Parathyroid adenoma (tissue), 2 donors: ENCODE measurements at regions not wholly inside any gene's neighbourhood (a gene's known extent, or its start where the extent isn't known, plus 50 kb on each side); places are given as distances from the start of the nearest gene placed in this dataset.

ENCODE experiments used
- H2AFZ ChIP-seq: fragments of 300-600 bp; sonication (generic); one replicate; pipeline ENCODE4 v1.7.0; 2017; ENCODE audit warnings: antibody characterized with exemption, mild to moderate bottlenecking
- H3K27ac ChIP-seq: fragments of 300-600 bp; sonication (generic); one replicate; pipeline ENCODE4 v1.7.0; 2017
- H3K27me3 ChIP-seq: fragments of 300-600 bp; sonication (generic); one replicate; pipeline ENCODE4 v1.7.0; 2017; ENCODE audit warnings: low read length; ENCODE audit not compliant: control insufficient read depth, insufficient read depth
- H3K36me3 ChIP-seq: fragments of 300-600 bp; sonication (generic); one replicate; pipeline ENCODE4 v1.7.0; 2017; ENCODE audit warnings: low read length; ENCODE audit not compliant: control insufficient read depth, insufficient read depth
- H3K4me1 ChIP-seq: fragments of 300-600 bp; sonication (generic); one replicate; pipeline ENCODE4 v1.7.0; 2017; ENCODE audit warnings: control low read depth
- H3K4me2 ChIP-seq: fragments of 300-600 bp; sonication (generic); one replicate; pipeline ENCODE4 v1.7.0; 2017; ENCODE audit warnings: low read length
- H3K4me3 ChIP-seq: fragments of 300-600 bp; sonication (generic); one replicate; pipeline ENCODE4 v1.7.0; 2017; ENCODE audit warnings: low read depth, low read length
- H3K79me2 ChIP-seq: fragments of 300-600 bp; sonication (generic); one replicate; pipeline ENCODE4 v1.7.0; 2017; ENCODE audit warnings: control low read depth
- H3K9ac ChIP-seq: fragments of 300-600 bp; sonication (generic); one replicate; pipeline ENCODE4 v1.7.0; 2017; ENCODE audit warnings: mild to moderate bottlenecking
- H3K9me3 ChIP-seq: fragments of 300-600 bp; sonication (generic); one replicate; pipeline ENCODE4 v1.7.0; 2017; ENCODE audit warnings: low read length; ENCODE audit not compliant: control insufficient read depth
- TF ChIP-seq, protein P1 (sequence below): fragments of 300-600 bp; sonication (generic); IDR thresholded peaks from one replicate; pipeline ENCODE4 v1.7.0; 2017; ENCODE audit warnings: antibody characterized with exemption, mild to moderate bottlenecking
- donor health status: primary hyperparathyroidism.

DNA sequence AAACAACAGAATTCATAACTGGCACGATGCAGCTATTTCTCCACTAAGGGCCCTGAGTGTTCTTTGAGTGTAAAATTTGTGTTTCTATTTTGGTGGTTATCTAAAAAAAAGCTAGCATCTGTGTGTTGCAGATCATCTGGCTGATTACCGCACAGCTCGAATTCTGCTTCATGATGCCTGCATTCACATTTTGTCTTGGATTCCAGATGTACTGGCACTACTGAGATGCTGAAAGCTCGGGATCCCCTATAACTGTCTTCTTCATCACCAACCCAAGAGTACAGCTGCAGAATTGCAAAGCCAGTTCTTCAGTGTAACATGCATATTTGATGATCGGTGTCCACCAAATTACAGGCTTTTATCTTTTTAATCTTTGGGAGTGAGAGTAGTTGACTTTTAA lies 51.6 kb upstream of the ZNF532 start:
- H2AFZ ChIP-seq: no peak overlapping the region
- no peak overlapping the region for H3K4me2 ChIP-seq
- no peaks in the 10 kb centered on the region for H3K79me2 ChIP-seq
- H3K36me3 ChIP-seq: no peaks in the 10 kb centered on the region
- H3K4me1 ChIP-seq: no peaks in the 10 kb centered on the region
- no peak overlapping the region for H3K4me3 ChIP-seq
- no peak overlapping the region for H3K27ac ChIP-seq
- no peaks in the 10 kb centered on the region for H3K9me3 ChIP-seq
- no peak overlapping the region for H3K9ac ChIP-seq
- H3K27me3 ChIP-seq: no peaks in the 10 kb centered on the region
- TF ChIP-seq, protein P1, sequence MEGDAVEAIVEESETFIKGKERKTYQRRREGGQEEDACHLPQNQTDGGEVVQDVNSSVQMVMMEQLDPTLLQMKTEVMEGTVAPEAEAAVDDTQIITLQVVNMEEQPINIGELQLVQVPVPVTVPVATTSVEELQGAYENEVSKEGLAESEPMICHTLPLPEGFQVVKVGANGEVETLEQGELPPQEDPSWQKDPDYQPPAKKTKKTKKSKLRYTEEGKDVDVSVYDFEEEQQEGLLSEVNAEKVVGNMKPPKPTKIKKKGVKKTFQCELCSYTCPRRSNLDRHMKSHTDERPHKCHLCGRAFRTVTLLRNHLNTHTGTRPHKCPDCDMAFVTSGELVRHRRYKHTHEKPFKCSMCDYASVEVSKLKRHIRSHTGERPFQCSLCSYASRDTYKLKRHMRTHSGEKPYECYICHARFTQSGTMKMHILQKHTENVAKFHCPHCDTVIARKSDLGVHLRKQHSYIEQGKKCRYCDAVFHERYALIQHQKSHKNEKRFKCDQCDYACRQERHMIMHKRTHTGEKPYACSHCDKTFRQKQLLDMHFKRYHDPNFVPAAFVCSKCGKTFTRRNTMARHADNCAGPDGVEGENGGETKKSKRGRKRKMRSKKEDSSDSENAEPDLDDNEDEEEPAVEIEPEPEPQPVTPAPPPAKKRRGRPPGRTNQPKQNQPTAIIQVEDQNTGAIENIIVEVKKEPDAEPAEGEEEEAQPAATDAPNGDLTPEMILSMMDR: no peak

GRCh38 chr18:58813561-58814225 lies 51.0 kb upstream of the ZNF532 start:
- Histone ChIP-seq H3K4me3 (no peak overlapping the region), H3K27me3 (no peaks in the 10 kb centered on the region), H3K27ac (no peak overlapping the region)

DNA sequence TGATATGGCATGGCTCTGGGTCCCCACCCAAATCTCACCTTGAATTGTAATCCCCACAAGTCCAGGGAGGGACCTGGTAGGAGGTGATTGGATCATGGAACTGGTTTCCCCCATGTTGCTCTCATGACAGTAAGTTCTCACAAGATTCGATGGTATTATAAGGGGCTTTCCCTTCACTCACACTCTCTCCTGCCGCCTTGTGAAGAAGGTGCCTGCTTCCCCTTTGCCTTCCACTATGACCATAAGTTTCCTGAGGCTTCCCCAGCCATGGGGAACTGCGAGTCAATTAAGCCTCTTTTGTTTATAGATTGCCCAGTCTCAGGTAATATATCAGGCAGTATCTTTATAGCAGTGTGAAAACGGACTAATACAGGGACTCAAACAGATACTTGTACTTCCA lies 50.4 kb upstream of the ZNF532 start:
- H3K4me3 ChIP-seq: no peak overlapping the region
- no peak overlapping the region for H2AFZ ChIP-seq
- H3K79me2 ChIP-seq: no peaks in the 10 kb centered on the region
- TF ChIP-seq, protein P1: no peak
- no peaks in the 10 kb centered on the region for H3K9me3 ChIP-seq
- no peaks in the 10 kb centered on the region for H3K27me3 ChIP-seq
- no peak overlapping the region for H3K27ac ChIP-seq
- H3K36me3 ChIP-seq: no peaks in the 10 kb centered on the region
- no peak overlapping the region for H3K9ac ChIP-seq
- H3K4me2 ChIP-seq: no peak overlapping the region
- no peaks in the 10 kb centered on the region for H3K4me1 ChIP-seq

More at GRCh38 chr18:58813561-58814225, 51.0 kb upstream of the ZNF532 start:
- no peak overlapping the region for H2AFZ ChIP-seq
- H3K9me3 ChIP-seq: no peaks in the 10 kb centered on the region
- TF ChIP-seq, protein P1: no peak
- H3K4me1 ChIP-seq: no peaks in the 10 kb centered on the region
- no peaks in the 10 kb centered on the region for H3K79me2 ChIP-seq
- no peaks in the 10 kb centered on the region for H3K36me3 ChIP-seq
- no peak overlapping the region for H3K4me2 ChIP-seq
- no peak overlapping the region for H3K9ac ChIP-seq
